ENCODE measurements at regions not wholly inside any gene's neighbourhood (a gene's known extent, or its start where the extent isn't known, plus 50 kb on each side); places are given as distances from the start of the nearest gene placed in this dataset.

- no peak for DNase-seq (ENCODE audit: low read depth)
- TF ChIP-seq CTCF (IDR thresholded peaks at IDR 0.05; ENCODE audit: control insufficient read depth, extremely low read depth, insufficient read depth) = no peak
- no peak overlapping the region for H3K4me3 ChIP-seq (ENCODE audit: low read depth, low read length)
Observed at GRCh38 chr5:4907571-4907970, 232.6 kb upstream of the ADAMTS16 start.

GRCh38 chr5:4909086-4909485, 231.0 kb upstream of the ADAMTS16 start:
- TF ChIP-seq CTCF (IDR thresholded peaks at IDR 0.05; ENCODE audit: control insufficient read depth, extremely low read depth, insufficient read depth) = no peak
- DNase-seq (ENCODE audit: low read depth) = no peak
- no peak overlapping the region for H3K4me3 ChIP-seq (ENCODE audit: low read depth, low read length)

- TF ChIP-seq CTCF (IDR thresholded peaks at IDR 0.05; ENCODE audit: control insufficient read depth, extremely low read depth, insufficient read depth) = no peak
- H3K4me3 ChIP-seq (ENCODE audit: low read depth, low read length) = no peak overlapping the region
- DNase-seq (ENCODE audit: low read depth) = no peak
Observed at GRCh38 chr5:4911646-4912403, 228.3 kb upstream of the ADAMTS16 start.

- no peak overlapping the region for H3K4me3 ChIP-seq (ENCODE audit: low read depth, low read length)
- no peak for DNase-seq (ENCODE audit: low read depth)
- no peak for TF ChIP-seq CTCF (IDR thresholded peaks at IDR 0.05; ENCODE audit: control insufficient read depth, extremely low read depth, insufficient read depth)
Observed at GRCh38 chr5:4921929-4922328, 218.2 kb upstream of the ADAMTS16 start.

GRCh38 chr5:4924577-4924976, 215.6 kb upstream of the ADAMTS16 start:
- no peak overlapping the region for H3K4me3 ChIP-seq (ENCODE audit: low read depth, low read length)
- no peak for TF ChIP-seq CTCF (IDR thresholded peaks at IDR 0.05; ENCODE audit: control insufficient read depth, extremely low read depth, insufficient read depth)
- DNase-seq (ENCODE audit: low read depth) = no peak

GRCh38 chr5:4927097-4927496, 213.0 kb upstream of the ADAMTS16 start:
- no peak for DNase-seq (ENCODE audit: low read depth)
- H3K4me3 ChIP-seq (ENCODE audit: low read depth, low read length) = no peak overlapping the region
- TF ChIP-seq CTCF (IDR thresholded peaks at IDR 0.05; ENCODE audit: control insufficient read depth, extremely low read depth, insufficient read depth) = no peak

- TF ChIP-seq CTCF (IDR thresholded peaks at IDR 0.05; ENCODE audit: control insufficient read depth, extremely low read depth, insufficient read depth) = no peak
- H3K4me3 ChIP-seq (ENCODE audit: low read depth, low read length) = no peak overlapping the region
- DNase-seq (ENCODE audit: low read depth) = no peak
Observed at GRCh38 chr5:4928409-4928808, 211.7 kb upstream of the ADAMTS16 start.

Measured in LNCaP clone FGC (cell line).